IPS DF 4.7 (cell line): ENCODE measurements at regions not wholly inside any gene's neighbourhood (a gene's known extent, or its start where the extent isn't known, plus 50 kb on each side); places are given as distances from the start of the nearest gene placed in this dataset.

Experiments
- DNase-seq: peaks from one replicate; pipeline ENCODE4 v3.0.0-alpha.2; 2013; ENCODE audit warnings: low spot score; ENCODE audit errors: extremely low read depth

GRCh38 chr3:188940573-188940932, 231.2 kb upstream of the TPRG1 start:
- DNase-seq: no peak

GRCh38 chr3:188941103-188941502, 230.7 kb upstream of the TPRG1 start:
- DNase-seq: no peak

- no peak for DNase-seq
Observed at GRCh38 chr3:188942191-188942590, 229.6 kb upstream of the TPRG1 start.

- DNase-seq: no peak
Observed at GRCh38 chr3:188943591-188943990, 228.2 kb upstream of the TPRG1 start.

GRCh38 chr3:188944108-188944507, 227.7 kb upstream of the TPRG1 start:
- DNase-seq: no peak

GRCh38 chr3:188946351-188947240, 225.2 kb upstream of the TPRG1 start:
- no peak for DNase-seq

- DNase-seq: no peak
Observed at GRCh38 chr3:188947401-188948280, 224.1 kb upstream of the TPRG1 start.

- DNase-seq: no peak
Observed at GRCh38 chr3:188948281-188948996, 223.3 kb upstream of the TPRG1 start.

- DNase-seq: no peak
Observed at GRCh38 chr3:188948997-188949389, 222.8 kb upstream of the TPRG1 start.

- no peak for DNase-seq
Observed at GRCh38 chr3:188949456-188949855, 222.3 kb upstream of the TPRG1 start.

GRCh38 chr3:188949996-188950395, 221.8 kb upstream of the TPRG1 start:
- DNase-seq: no peak

- DNase-seq: no peak
Observed at GRCh38 chr3:188950832-188951489, 220.8 kb upstream of the TPRG1 start.

- DNase-seq: no peak
Observed at GRCh38 chr3:188951734-188952133, 220.0 kb upstream of the TPRG1 start.

- no peak for DNase-seq
Observed at GRCh38 chr3:188954590-188955208, 217.1 kb upstream of the TPRG1 start.

- no peak for DNase-seq
Observed at GRCh38 chr3:188955919-188956318, 215.9 kb upstream of the TPRG1 start.

GRCh38 chr3:188956839-188957489, 214.8 kb upstream of the TPRG1 start:
- no peak for DNase-seq

GRCh38 chr3:188959013-188959412, 212.8 kb upstream of the TPRG1 start:
- no peak for DNase-seq

- DNase-seq: no peak
Observed at GRCh38 chr3:188962253-188963247, 209.2 kb upstream of the TPRG1 start.

- no peak for DNase-seq
Observed at GRCh38 chr3:188964957-188965356, 206.8 kb upstream of the TPRG1 start.
